Central memory CD8-positive, alpha-beta T cell (primary cell): ENCODE measurements at regions not wholly inside any gene's neighbourhood (a gene's known extent, or its start where the extent isn't known, plus 50 kb on each side); places are given as distances from the start of the nearest gene placed in this dataset.
"Not testable (repeated sequence)": the region's sequence is repeated elsewhere in the genome, so short reads cannot be mapped to it uniquely, and the experiment has no call there.

Experiments used
- ATAC-seq: fragments of 150-1000 bp; cut with Tn5 transposase; replicated peaks from 2 replicates; pipeline ENCODE4 v1.10.0; 2022; ENCODE audit warnings: mild to moderate bottlenecking, moderate FRiP score, moderate number of reproducible peaks; ENCODE audit not compliant: poor library complexity, severe bottlenecking; ENCODE audit errors: extremely low read depth
- DNase-seq, 2 donors: peaks; one replicate each; pipeline ENCODE4 v3.0.0; 2021; ENCODE audit warnings: low spot score in 2 of 2
- H3K27ac Mint-ChIP-seq: one replicate; pipeline ENCODE4 v1.8.0; 2022; ENCODE audit warnings: low read depth, mild to moderate bottlenecking, moderate library complexity, mixed read lengths
- H3K27me3 Mint-ChIP-seq: one replicate; pipeline ENCODE4 v1.8.0; 2022; ENCODE audit warnings: mixed read lengths
- H3K36me3 Mint-ChIP-seq: one replicate; pipeline ENCODE4 v1.8.0; 2022; ENCODE audit warnings: mild to moderate bottlenecking, moderate library complexity, mixed read lengths; ENCODE audit not compliant: insufficient read depth
- H3K4me1 Mint-ChIP-seq: one replicate; pipeline ENCODE4 v1.8.0; 2022; ENCODE audit warnings: mixed read lengths
- H3K4me3 Mint-ChIP-seq: one replicate; pipeline ENCODE4 v1.8.0; 2022; ENCODE audit warnings: mild to moderate bottlenecking, moderate library complexity, mixed read lengths
- H3K9me3 Mint-ChIP-seq: one replicate; pipeline ENCODE4 v1.8.0; 2022; ENCODE audit warnings: mixed read lengths

- not testable (repeated sequence) for H3K27me3 Mint-ChIP-seq, H3K4me1 Mint-ChIP-seq, H3K9me3 Mint-ChIP-seq, ATAC-seq, H3K36me3 Mint-ChIP-seq
- Mint-ChIP-seq H3K27ac (peak overlapping the region; percentile 93), H3K4me3 (peak overlapping the region; percentile 86)
- DNase-seq = peak in 1 of 2 donors; percentile 43
Measured at GRCh38 chrY:11214851-11215250, 1486.2 kb upstream of the USP9Y start.
